Trophoblast cell (in vitro differentiated cells and primary cell): ENCODE measurements at regions not wholly inside any gene's neighbourhood (a gene's known extent, or its start where the extent isn't known, plus 50 kb on each side); places are given as distances from the start of the nearest gene placed in this dataset.
"Not testable (repeated sequence)": the region's sequence is repeated elsewhere in the genome, so short reads cannot be mapped to it uniquely, and the experiment has no call there.

Source experiments
- DNase-seq, 2 donors: peaks; one replicate each; pipeline ENCODE4 v3.0.0-alpha.2; 2016
- H2AFZ ChIP-seq: 2 replicates; pipeline ENCODE4 v1.6.1; 2013; ENCODE audit warnings: low read length, moderate library complexity, mild to moderate bottlenecking; ENCODE audit not compliant: insufficient read depth, poor library complexity
- H2AK5ac ChIP-seq: 2 replicates; pipeline ENCODE4 v1.6.1; 2013; ENCODE audit warnings: mild to moderate bottlenecking, low read length
- H2BK120ac ChIP-seq: 2 replicates; pipeline ENCODE4 v1.6.1; 2013; ENCODE audit warnings: low read length, mild to moderate bottlenecking, moderate library complexity; ENCODE audit not compliant: insufficient read depth, poor library complexity
- H2BK12ac ChIP-seq: 2 replicates; pipeline ENCODE4 v1.6.1; 2013; ENCODE audit warnings: mild to moderate bottlenecking, low read length, moderate library complexity
- H2BK5ac ChIP-seq: 2 replicates; pipeline ENCODE4 v1.6.1; 2013; ENCODE audit warnings: low read length, low read depth, moderate library complexity, mild to moderate bottlenecking; ENCODE audit not compliant: poor library complexity
- H3K14ac ChIP-seq: 2 replicates; pipeline ENCODE4 v1.6.1; 2013; ENCODE audit warnings: mild to moderate bottlenecking, low read length
- H3K18ac ChIP-seq: 2 replicates; pipeline ENCODE4 v1.6.1; 2013; ENCODE audit warnings: mild to moderate bottlenecking, low read length
- H3K23ac ChIP-seq: 2 replicates; pipeline ENCODE4 v1.6.1; 2013; ENCODE audit warnings: low read length
- H3K27ac ChIP-seq: 2 replicates; pipeline ENCODE4 v1.5.1; 2013; ENCODE audit warnings: low read depth, mild to moderate bottlenecking, inconsistent platforms, low read length, moderate library complexity
- H3K27me3 ChIP-seq: 2 replicates; pipeline ENCODE4 v1.6.1; 2013; ENCODE audit warnings: inconsistent platforms, mild to moderate bottlenecking, low read length, moderate library complexity; ENCODE audit not compliant: insufficient read depth
- H3K36me3 ChIP-seq, 2 experiments: 1 replicate in 1 of 2; 2 replicates in 1 of 2; pipeline ENCODE4 v1.6.1; 2013; ENCODE audit warnings: low read length in 2 of 2, mild to moderate bottlenecking in 2 of 2, moderate library complexity in 1 of 2; ENCODE audit not compliant: insufficient read depth in 2 of 2, control insufficient read depth in 1 of 2
- H3K4ac ChIP-seq: 2 replicates; pipeline ENCODE4 v1.6.1; 2013; ENCODE audit warnings: low read depth, mild to moderate bottlenecking, low read length, moderate library complexity
- H3K4me1 ChIP-seq, 2 experiments: 1 replicate in 1 of 2; 2 replicates in 1 of 2; pipeline ENCODE4 v1.6.1; 2013; ENCODE audit warnings: low read length in 2 of 2, mild to moderate bottlenecking in 2 of 2, moderate library complexity in 1 of 2; ENCODE audit not compliant: insufficient read depth in 2 of 2, control insufficient read depth in 1 of 2
- H3K4me2 ChIP-seq: 2 replicates; pipeline ENCODE4 v1.6.1; 2013; ENCODE audit warnings: inconsistent platforms, mild to moderate bottlenecking, low read length, moderate library complexity
- H3K4me3 ChIP-seq: 2 replicates; pipeline ENCODE4 v1.5.1; 2013; ENCODE audit warnings: mild to moderate bottlenecking, low read depth, low read length, inconsistent platforms
- H3K79me1 ChIP-seq: one replicate; pipeline ENCODE4 v1.6.1; 2013; ENCODE audit warnings: low read length
- H3K79me2 ChIP-seq: 2 replicates; pipeline ENCODE4 v1.6.1; 2013; ENCODE audit warnings: low read length, mild to moderate bottlenecking; ENCODE audit not compliant: control insufficient read depth, insufficient read depth, poor library complexity
- H3K9ac ChIP-seq: 2 replicates; pipeline ENCODE4 v1.6.1; 2013; ENCODE audit warnings: mild to moderate bottlenecking, low read length
- H3K9me3 ChIP-seq: 2 replicates; pipeline ENCODE4 v1.6.1; 2013; ENCODE audit warnings: low read depth, mild to moderate bottlenecking, control low read depth, inconsistent platforms, low read length; ENCODE audit not compliant: insufficient read depth
- H4K12ac ChIP-seq: 2 replicates; pipeline ENCODE4 v1.6.1; 2013; ENCODE audit warnings: low read depth, mild to moderate bottlenecking, low read length, moderate library complexity
- H4K8ac ChIP-seq: 2 replicates; pipeline ENCODE4 v1.6.1; 2013; ENCODE audit warnings: low read depth, mild to moderate bottlenecking, low read length, moderate library complexity
- H4K91ac ChIP-seq: one replicate; pipeline ENCODE4 v1.6.1; 2013; ENCODE audit warnings: low read depth, mild to moderate bottlenecking, low read length, moderate library complexity
- WGBS: extraction: QIAGEN DNeasy Blood & Tissue Kit; methylation state at CpG from one replicate; pipeline ENCODE4 v1.1.7; 2013; ENCODE audit warnings: missing lambda C conversion rate; ENCODE audit not compliant: insufficient read length, insufficient coverage; ENCODE audit errors: extremely low coverage; 5-methylcytosine and 5-hydroxymethylcytosine counted together

DNA sequence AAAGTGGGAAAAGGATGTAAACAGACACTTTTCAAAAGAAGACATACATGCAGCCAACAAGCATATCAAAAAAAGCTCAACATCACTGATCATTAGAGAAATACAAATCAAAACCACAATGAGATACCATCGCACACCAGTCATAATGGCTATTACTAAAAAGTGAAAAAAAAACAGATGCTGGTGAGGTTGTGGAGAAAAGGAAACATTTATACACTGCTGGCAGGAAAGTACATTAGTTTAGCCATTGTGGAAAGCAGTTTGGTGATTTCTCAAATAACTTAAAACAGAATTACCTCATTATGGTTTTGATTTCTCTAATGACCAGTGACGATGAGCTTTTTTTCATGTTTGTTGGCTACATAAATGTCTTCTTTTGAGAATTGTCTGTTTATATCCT lies 315.9 kb downstream of the SUCLA2 start:
- H3K27ac ChIP-seq, H3K9me3 ChIP-seq, H2AFZ ChIP-seq, H2BK120ac ChIP-seq, H3K9ac ChIP-seq, H3K4me1 ChIP-seq, H4K91ac ChIP-seq, H3K4me2 ChIP-seq, H4K12ac ChIP-seq, H2BK5ac ChIP-seq, H3K79me2 ChIP-seq, H2BK12ac ChIP-seq, H3K18ac ChIP-seq, H3K4me3 ChIP-seq, H3K14ac ChIP-seq, H3K79me1 ChIP-seq, H4K8ac ChIP-seq, H3K23ac ChIP-seq, DNase-seq, H3K36me3 ChIP-seq, H3K4ac ChIP-seq, H3K27me3 ChIP-seq, H2AK5ac ChIP-seq: not testable (repeated sequence)
- no CpG with 5 or more reads among the region's 2 CpGs for WGBS

GRCh38 chr13:47680748-47681147 lies 320.3 kb downstream of the SUCLA2 start:
- no peak overlapping the region for H3K4me2 ChIP-seq
- H2BK5ac ChIP-seq: no peak overlapping the region
- H3K79me2 ChIP-seq: no peaks in the 10 kb centered on the region
- no peaks in the 10 kb centered on the region for H3K79me1 ChIP-seq
- no peaks in the 10 kb centered on the region for H3K4me1 ChIP-seq
- H4K91ac ChIP-seq: no peak overlapping the region
- H3K9ac ChIP-seq: no peak overlapping the region
- WGBS: no CpG with 5 or more reads among the region's 2 CpGs
- no peaks in the 10 kb centered on the region for H3K27me3 ChIP-seq
- H4K8ac ChIP-seq: no peak overlapping the region
- no peaks in the 10 kb centered on the region for H3K9me3 ChIP-seq
- no peak for DNase-seq
- no peak overlapping the region for H3K27ac ChIP-seq
- H3K36me3 ChIP-seq: no peaks in the 10 kb centered on the region
- no peak overlapping the region for H2BK120ac ChIP-seq
- no peak overlapping the region for H3K14ac ChIP-seq
- no peak overlapping the region for H3K18ac ChIP-seq
- H2AFZ ChIP-seq: no peak overlapping the region
- H3K4ac ChIP-seq: no peak overlapping the region
- H4K12ac ChIP-seq: no peak overlapping the region
- no peak overlapping the region for H2AK5ac ChIP-seq
- H3K23ac ChIP-seq: no peak overlapping the region
- no peak overlapping the region for H2BK12ac ChIP-seq
- H3K4me3 ChIP-seq: no peak overlapping the region

GRCh38 chr13:47679401-47679800 lies 321.7 kb downstream of the SUCLA2 start:
- H3K18ac ChIP-seq: no peak overlapping the region
- no peaks in the 10 kb centered on the region for H3K27me3 ChIP-seq
- no peak overlapping the region for H3K4me3 ChIP-seq
- no peak overlapping the region for H4K12ac ChIP-seq
- no peaks in the 10 kb centered on the region for H3K9me3 ChIP-seq
- H3K79me2 ChIP-seq: no peaks in the 10 kb centered on the region
- no peak overlapping the region for H3K23ac ChIP-seq
- H2BK120ac ChIP-seq: no peak overlapping the region
- no peak overlapping the region for H2AFZ ChIP-seq
- no peaks in the 10 kb centered on the region for H3K79me1 ChIP-seq
- H2AK5ac ChIP-seq: no peak overlapping the region
- no peak overlapping the region for H4K8ac ChIP-seq
- WGBS: no CpG with 5 or more reads among the region's 1 CpG
- no peak overlapping the region for H4K91ac ChIP-seq
- H2BK5ac ChIP-seq: no peak overlapping the region
- no peaks in the 10 kb centered on the region for H3K36me3 ChIP-seq
- peak; percentile 9 to 73 for DNase-seq
- H3K14ac ChIP-seq: no peak overlapping the region
- no peak overlapping the region for H3K9ac ChIP-seq
- no peak overlapping the region for H2BK12ac ChIP-seq
- no peaks in the 10 kb centered on the region for H3K4me1 ChIP-seq
- no peak overlapping the region for H3K4ac ChIP-seq
- H3K27ac ChIP-seq: no peak overlapping the region
- H3K4me2 ChIP-seq: no peak overlapping the region

- H3K4ac ChIP-seq: no peak overlapping the region
- H2BK5ac ChIP-seq: no peak overlapping the region
- no peak overlapping the region for H2AFZ ChIP-seq
- no peak overlapping the region for H4K91ac ChIP-seq
- H3K18ac ChIP-seq: no peak overlapping the region
- no peaks in the 10 kb centered on the region for H3K4me1 ChIP-seq
- no peak overlapping the region for H3K27ac ChIP-seq
- H2BK120ac ChIP-seq: no peak overlapping the region
- H3K79me2 ChIP-seq: no peaks in the 10 kb centered on the region
- DNase-seq: peak in 1 of 2 donors; percentile 62
- H3K14ac ChIP-seq: no peak overlapping the region
- H3K4me2 ChIP-seq: no peak overlapping the region
- H3K9ac ChIP-seq: no peak overlapping the region
- H3K36me3 ChIP-seq: no peaks in the 10 kb centered on the region
- no peak overlapping the region for H2BK12ac ChIP-seq
- no peak overlapping the region for H2AK5ac ChIP-seq
- no peak overlapping the region for H4K8ac ChIP-seq
- no peaks in the 10 kb centered on the region for H3K27me3 ChIP-seq
- H3K79me1 ChIP-seq: no peaks in the 10 kb centered on the region
- H3K4me3 ChIP-seq: no peak overlapping the region
- H4K12ac ChIP-seq: no peak overlapping the region
- H3K23ac ChIP-seq: no peak overlapping the region
- no CpG with 5 or more reads among the region's 4 CpGs for WGBS
- H3K9me3 ChIP-seq: no peaks in the 10 kb centered on the region
Measured at GRCh38 chr13:47678201-47678968, 322.7 kb downstream of the SUCLA2 start.
